ENCODE measurements at regions not wholly inside any gene's neighbourhood (a gene's known extent, or its start where the extent isn't known, plus 50 kb on each side); places are given as distances from the start of the nearest gene placed in this dataset.

DNA sequence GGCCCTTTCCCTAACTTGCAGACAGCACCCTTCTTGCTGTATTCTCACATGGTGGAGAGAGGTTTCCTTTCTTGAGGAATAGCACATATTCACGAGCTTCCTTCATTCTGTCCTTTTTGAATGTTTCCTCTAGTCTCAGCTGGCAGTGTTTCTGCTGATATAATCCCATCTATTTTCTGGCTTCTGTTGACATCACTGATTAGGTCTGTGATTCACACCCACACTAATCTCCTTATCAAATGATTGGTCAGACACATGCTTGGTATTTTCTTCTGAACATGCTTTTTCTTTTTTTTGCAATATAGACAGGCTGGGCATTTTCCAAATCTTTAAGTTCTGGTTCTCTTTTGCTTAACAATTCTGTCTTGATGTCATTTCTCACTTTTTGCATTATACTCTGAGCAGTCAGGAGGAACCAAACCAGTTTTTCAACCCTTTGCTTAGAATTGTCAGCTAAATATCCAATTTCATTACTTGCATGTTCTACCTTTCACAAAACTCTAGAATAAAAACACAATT lies 65.4 kb downstream of the OXSM start:
- TF ChIP-seq, protein P1, sequence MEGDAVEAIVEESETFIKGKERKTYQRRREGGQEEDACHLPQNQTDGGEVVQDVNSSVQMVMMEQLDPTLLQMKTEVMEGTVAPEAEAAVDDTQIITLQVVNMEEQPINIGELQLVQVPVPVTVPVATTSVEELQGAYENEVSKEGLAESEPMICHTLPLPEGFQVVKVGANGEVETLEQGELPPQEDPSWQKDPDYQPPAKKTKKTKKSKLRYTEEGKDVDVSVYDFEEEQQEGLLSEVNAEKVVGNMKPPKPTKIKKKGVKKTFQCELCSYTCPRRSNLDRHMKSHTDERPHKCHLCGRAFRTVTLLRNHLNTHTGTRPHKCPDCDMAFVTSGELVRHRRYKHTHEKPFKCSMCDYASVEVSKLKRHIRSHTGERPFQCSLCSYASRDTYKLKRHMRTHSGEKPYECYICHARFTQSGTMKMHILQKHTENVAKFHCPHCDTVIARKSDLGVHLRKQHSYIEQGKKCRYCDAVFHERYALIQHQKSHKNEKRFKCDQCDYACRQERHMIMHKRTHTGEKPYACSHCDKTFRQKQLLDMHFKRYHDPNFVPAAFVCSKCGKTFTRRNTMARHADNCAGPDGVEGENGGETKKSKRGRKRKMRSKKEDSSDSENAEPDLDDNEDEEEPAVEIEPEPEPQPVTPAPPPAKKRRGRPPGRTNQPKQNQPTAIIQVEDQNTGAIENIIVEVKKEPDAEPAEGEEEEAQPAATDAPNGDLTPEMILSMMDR (conservative IDR thresholded peaks at IDR 0.05; ENCODE audit: low read depth, low read length), result no peak
- no peak for TF ChIP-seq EZH2 (IDR thresholded peaks at IDR 0.05; ENCODE audit: low read length, unreplicated experiment)
